K562 (cell line): ENCODE measurements at regions not wholly inside any gene's neighbourhood (a gene's known extent, or its start where the extent isn't known, plus 50 kb on each side); places are given as distances from the start of the nearest gene placed in this dataset.

Source experiments
- CEBPZ ChIP-seq: fragments of 150-350 bp; IDR thresholded peaks from 2 replicates; pipeline ENCODE4 v1.6.1; 2014; ENCODE audit warnings: low read depth, mild to moderate bottlenecking, low read length, borderline replicate concordance
- CREM ChIP-seq: IDR thresholded peaks from 2 replicates; pipeline ENCODE4 v1.6.1; 2014; ENCODE audit warnings: antibody characterized with exemption, low read depth
- HMBOX1 ChIP-seq: sonication (generic); IDR thresholded peaks from 2 replicates; pipeline ENCODE4 v1.6.1; 2016
- JUNB ChIP-seq: fragments of 450-650 bp; formaldehyde crosslinking; conservative IDR thresholded peaks from 2 replicates; pipeline ENCODE4 v1.4.0; 2020; ENCODE audit warnings: mild to moderate bottlenecking
- KLF6 ChIP-seq: fragments of 250-450 bp; sonication (Bioruptor Pico); IDR thresholded peaks from 2 replicates; pipeline ENCODE4 v1.4.0; 2020; ENCODE audit warnings: mild to moderate bottlenecking, moderate library complexity, borderline replicate concordance
- RB1 ChIP-seq: fragments of 450-650 bp; IDR thresholded peaks from 2 replicates; pipeline ENCODE4 v1.6.1; 2017; ENCODE audit warnings: low read depth, mild to moderate bottlenecking
- RBM15 ChIP-seq: fragments of 200-400 bp; formaldehyde crosslinking; IDR thresholded peaks from 2 replicates; pipeline ENCODE4 v1.6.1; 2018; ENCODE audit warnings: mild to moderate bottlenecking, low read length, moderate library complexity; ENCODE audit not compliant: insufficient read depth
- SMAD2 ChIP-seq: fragments of 150-350 bp; IDR thresholded peaks from 2 replicates; pipeline ENCODE4 v1.6.1; 2014; ENCODE audit warnings: low read depth, mild to moderate bottlenecking, low read length
- SPI1 ChIP-seq: IDR thresholded peaks from 2 replicates; pipeline ENCODE4 v1.6.1; 2011; ENCODE audit warnings: low read depth, low read length, control low read depth, borderline replicate concordance
- TAL1 ChIP-seq: fragments of 450-650 bp; IDR thresholded peaks from 2 replicates; pipeline ENCODE4 v1.6.1; 2016; ENCODE audit warnings: mild to moderate bottlenecking
- TFAP4 ChIP-seq: sonication (generic); formaldehyde crosslinking; IDR thresholded peaks from 2 replicates; pipeline ENCODE4 v1.8.0; 2022; ENCODE audit warnings: missing genetic modification reagents, mild to moderate bottlenecking, moderate library complexity, borderline replicate concordance
- ZBTB2 ChIP-seq: fragments of 450-650 bp; IDR thresholded peaks from 2 replicates; pipeline ENCODE4 v1.6.1; 2016; ENCODE audit warnings: antibody characterized with exemption
- ZEB2 ChIP-seq: fragments of 450-650 bp; IDR thresholded peaks from 2 replicates; pipeline ENCODE4 v1.6.1; 2016
- ZNF175 ChIP-seq: fragments of 200-800 bp; sonication (Bioruptor generic); IDR thresholded peaks from 2 replicates; pipeline ENCODE4 v1.6.1; 2016; ENCODE audit warnings: low read depth, mild to moderate bottlenecking, missing genetic modification characterization, missing compliant biosample characterization
- ZNF395 ChIP-seq: fragments of 200-800 bp; sonication (Bioruptor generic); IDR thresholded peaks from 2 replicates; pipeline ENCODE4 v1.6.1; 2017; ENCODE audit warnings: missing genetic modification characterization, missing compliant biosample characterization
- ZNF644 ChIP-seq: fragments of 200-800 bp; sonication (Bioruptor generic); IDR thresholded peaks from 2 replicates; pipeline ENCODE4 v1.6.1; 2016; ENCODE audit warnings: low read depth, missing genetic modification characterization, missing compliant biosample characterization
- ZNF75A ChIP-seq: fragments of 450-650 bp; formaldehyde crosslinking; IDR thresholded peaks from 2 replicates; pipeline ENCODE4 v1.4.0; 2020; ENCODE audit warnings: mild to moderate bottlenecking
- ZNF778 ChIP-seq: fragments of 450-650 bp; formaldehyde crosslinking; IDR thresholded peaks from 2 replicates; pipeline ENCODE4 v1.4.0; 2020; ENCODE audit warnings: mild to moderate bottlenecking, moderate library complexity

- no peak for TF ChIP-seq CEBPZ
- TF ChIP-seq ZBTB2: no peak
- TF ChIP-seq ZNF778 (CRISPR knock-in tag): no peak
- TF ChIP-seq SMAD2: no peak
- peak; percentile 86 for TF ChIP-seq ZNF395 (CRISPR knock-in tag)
- peak; percentile 63; the same call in 1 of the 2 replicates for TF ChIP-seq TFAP4 (CRISPR knock-in tag)
- TF ChIP-seq TAL1: no peak
- TF ChIP-seq ZNF644: no peak
- TF ChIP-seq RBM15: no peak
- no peak for TF ChIP-seq HMBOX1
- no peak for TF ChIP-seq CREM
- TF ChIP-seq ZNF75A (CRISPR knock-in tag): no peak
- TF ChIP-seq ZNF175 (CRISPR knock-in tag): peak; percentile 79
- peak; percentile 73 for TF ChIP-seq SPI1
- TF ChIP-seq RB1: no peak
- TF ChIP-seq ZEB2: no peak
- TF ChIP-seq JUNB (CRISPR knock-in tag): no peak
- no peak for TF ChIP-seq KLF6 (CRISPR knock-in tag)
Measured at GRCh38 chr2:55112229-55113031, 62.2 kb upstream of the RTN4 start (continued).
